Neural cell (in vitro differentiated cells): ENCODE measurements at regions not wholly inside any gene's neighbourhood (a gene's known extent, or its start where the extent isn't known, plus 50 kb on each side); places are given as distances from the start of the nearest gene placed in this dataset.

ENCODE experiments used
- H2AFZ ChIP-seq: fragments of 200-600, 300-800 bp; sonication (generic), shearing (Covaris generic); 2 replicates; pipeline ENCODE4 v1.6.0; 2014; ENCODE audit warnings: low read depth, mild to moderate bottlenecking, antibody characterized with exemption, low read length, moderate library complexity
- H3F3A ChIP-seq: fragments of 200-600 bp; shearing (Covaris generic); 2 replicates; pipeline ENCODE4 v1.6.1; 2016; ENCODE audit warnings: mild to moderate bottlenecking, moderate library complexity, mixed read lengths, antibody characterized with exemption, low read length; ENCODE audit not compliant: insufficient read depth, poor library complexity, severe bottlenecking
- H3K27ac ChIP-seq: fragments of 200-600, 300-800 bp; sonication (generic), shearing (Covaris generic); 2 replicates; pipeline ENCODE4 v1.5.1; 2014; ENCODE audit warnings: mild to moderate bottlenecking, low read length, moderate library complexity
- H3K27me3 ChIP-seq: fragments of 300-800, 200-600 bp; sonication (generic), shearing (Covaris generic); 2 replicates; pipeline ENCODE4 v1.6.0; 2014; ENCODE audit warnings: mild to moderate bottlenecking, low read depth, low read length, moderate library complexity; ENCODE audit not compliant: insufficient read depth
- H3K36me3 ChIP-seq: fragments of 300-800, 200-600 bp; sonication (generic), shearing (Covaris generic); 2 replicates; pipeline ENCODE4 v1.5.1; 2014; ENCODE audit warnings: mild to moderate bottlenecking, antibody characterized with exemption, low read length, moderate library complexity; ENCODE audit not compliant: insufficient read depth
- H3K4me2 ChIP-seq: fragments of 300-800, 200-600 bp; sonication (generic), shearing (Covaris generic); 2 replicates; pipeline ENCODE4 v1.6.0; 2014; ENCODE audit warnings: mild to moderate bottlenecking, low read length
- H3K4me3 ChIP-seq: fragments of 300-800, 200-600 bp; sonication (generic), shearing (Covaris generic); 2 replicates; pipeline ENCODE4 v1.5.1; 2014; ENCODE audit warnings: mild to moderate bottlenecking, low read length, moderate library complexity
- H3K79me2 ChIP-seq: fragments of 200-600 bp; shearing (Covaris generic); replicated peaks from 2 replicates; pipeline ENCODE4 v1.6.0; 2014; ENCODE audit warnings: mild to moderate bottlenecking, low read length, moderate library complexity; ENCODE audit not compliant: insufficient read depth
- H3K9ac ChIP-seq: fragments of 300-800, 200-600 bp; sonication (generic), shearing (Covaris generic); 2 replicates; pipeline ENCODE4 v1.6.1; 2016; ENCODE audit warnings: mild to moderate bottlenecking, low read length, mixed read lengths
- H3K9me2 ChIP-seq: fragments of 200-600 bp; shearing (Covaris generic); 2 replicates; pipeline ENCODE4 v1.6.1; 2016; ENCODE audit warnings: mild to moderate bottlenecking, low read length, mixed read lengths; ENCODE audit not compliant: insufficient read depth
- H3K9me3 ChIP-seq: fragments of 200-600, 300-800 bp; sonication (generic), shearing (Covaris generic); 2 replicates; pipeline ENCODE4 v1.6.1; 2016; ENCODE audit warnings: mild to moderate bottlenecking, mixed run types, low read length, moderate library complexity, mixed read lengths
- H4K20me1 ChIP-seq: fragments of 200-600 bp; shearing (Covaris generic); 2 replicates; pipeline ENCODE4 v1.6.1; 2016; ENCODE audit warnings: mild to moderate bottlenecking, mixed run types; ENCODE audit not compliant: insufficient read depth
- CTCF ChIP-seq: fragments of 450-650 bp; IDR thresholded peaks from 2 replicates; pipeline ENCODE4 v1.5.1; 2014; ENCODE audit warnings: antibody characterized with exemption, mild to moderate bottlenecking, moderate library complexity; ENCODE audit not compliant: poor library complexity, severe bottlenecking
- EP300 ChIP-seq: fragments of 450-650 bp; conservative IDR thresholded peaks from 2 replicates; pipeline ENCODE4 v1.6.1; 2014; ENCODE audit warnings: antibody characterized with exemption, mild to moderate bottlenecking, moderate library complexity; ENCODE audit not compliant: poor library complexity, severe bottlenecking
- EZH2 ChIP-seq: fragments of 200-600, 300-800 bp; shearing (Covaris generic), sonication (generic); IDR thresholded peaks from 2 replicates; pipeline ENCODE4 v1.6.1; 2014; ENCODE audit warnings: antibody characterized with exemption, low read length, borderline replicate concordance, mild to moderate bottlenecking; ENCODE audit not compliant: insufficient read depth, poor library complexity, severe bottlenecking
- MXI1 ChIP-seq: fragments of 450-650 bp; conservative IDR thresholded peaks from 2 replicates; pipeline ENCODE4 v1.6.1; 2014; ENCODE audit warnings: antibody characterized with exemption, mild to moderate bottlenecking; ENCODE audit not compliant: poor library complexity, severe bottlenecking
- POLR2AphosphoS5 ChIP-seq: IDR thresholded peaks from 2 replicates; pipeline ENCODE4 v1.6.1; 2012
- RAD21 ChIP-seq: fragments of 450-650 bp; conservative IDR thresholded peaks from 2 replicates; pipeline ENCODE4 v1.6.1; 2014; ENCODE audit warnings: antibody characterized with exemption, mild to moderate bottlenecking, moderate library complexity
- REST ChIP-seq: IDR thresholded peaks from 2 replicates; pipeline ENCODE4 v1.6.1; 2012; ENCODE audit warnings: borderline replicate concordance
- SMC3 ChIP-seq: fragments of 450-650 bp; conservative IDR thresholded peaks from 2 replicates; pipeline ENCODE4 v1.6.1; 2014; ENCODE audit warnings: antibody characterized with exemption, mild to moderate bottlenecking, moderate library complexity; ENCODE audit not compliant: poor library complexity
- TAF1 ChIP-seq: IDR thresholded peaks from 2 replicates; pipeline ENCODE4 v1.6.1; 2012; ENCODE audit warnings: low read depth

- H3K9ac ChIP-seq, result no peak overlapping the region
- no peak overlapping the region for H3K4me3 ChIP-seq
- H3F3A ChIP-seq, result no peaks in the 10 kb centered on the region
- TF ChIP-seq EZH2 (no peak), RAD21 (no peak), SMC3 (no peak), REST (no peak), POLR2AphosphoS5 (no peak), EP300 (no peak), MXI1 (no peak), TAF1 (no peak), CTCF (no peak)
- no peak overlapping the region for H2AFZ ChIP-seq
- no peaks in the 10 kb centered on the region for H3K36me3 ChIP-seq
- no peaks in the 10 kb centered on the region for H3K27me3 ChIP-seq
- no peaks in the 10 kb centered on the region for H3K79me2 ChIP-seq
- H4K20me1 ChIP-seq, result no peaks in the 10 kb centered on the region
- H3K27ac ChIP-seq, result no peak overlapping the region
- no peaks in the 10 kb centered on the region for H3K9me2 ChIP-seq
- H3K9me3 ChIP-seq, result no peaks in the 10 kb centered on the region
- no peak overlapping the region for H3K4me2 ChIP-seq
These were observed 155.3 kb upstream of the STXBP5 start for GRCh38 chr6:147048930-147049329.

GRCh38 chr6:147053311-147053921, 150.8 kb upstream of the STXBP5 start:
- TF ChIP-seq CTCF (no peak), EZH2 (no peak), RAD21 (no peak), MXI1 (no peak), SMC3 (no peak), EP300 (no peak), REST (no peak), TAF1 (no peak), POLR2AphosphoS5 (no peak)
- Histone ChIP-seq H3K36me3 (no peaks in the 10 kb centered on the region), H3K9ac (no peak overlapping the region), H3K27me3 (no peaks in the 10 kb centered on the region), H4K20me1 (no peaks in the 10 kb centered on the region), H3K4me3 (no peak overlapping the region), H3K27ac (no peak overlapping the region), H3K4me2 (no peak overlapping the region), H3F3A (no peaks in the 10 kb centered on the region), H2AFZ (no peak overlapping the region), H3K9me3 (no peaks in the 10 kb centered on the region), H3K9me2 (no peaks in the 10 kb centered on the region), H3K79me2 (no peaks in the 10 kb centered on the region)
